ENCODE measurements at regions not wholly inside any gene's neighbourhood (a gene's known extent, or its start where the extent isn't known, plus 50 kb on each side); places are given as distances from the start of the nearest gene placed in this dataset.

DNA sequence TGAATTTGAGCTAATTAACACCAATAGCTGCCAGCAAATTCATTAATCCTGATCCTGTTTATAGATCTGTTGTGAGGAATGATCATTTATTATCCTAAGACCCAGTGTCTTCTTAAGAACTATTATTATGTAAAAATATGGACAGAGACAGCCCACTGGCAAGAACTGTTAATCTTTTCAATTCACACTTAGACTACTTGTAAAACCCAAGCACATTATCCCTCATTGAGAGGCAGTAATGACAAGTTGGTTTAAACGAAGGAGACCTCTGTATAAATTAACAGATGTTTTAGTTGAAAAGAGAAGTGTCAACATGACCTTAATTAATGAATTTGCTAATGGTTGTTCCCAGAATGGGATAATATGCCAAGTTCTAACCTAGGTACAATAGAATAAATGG lies 270.3 kb upstream of the IZUMO3 start:
- TF ChIP-seq CEBPB (IDR thresholded peaks at IDR 0.05) (no peak), CREB1 (IDR thresholded peaks at IDR 0.05; ENCODE audit: low read depth) (no peak), EP300 (IDR thresholded peaks at IDR 0.05; ENCODE audit: borderline replicate concordance) (no peak), RAD21 (IDR thresholded peaks at IDR 0.05; ENCODE audit: low read depth) (no peak), REST (IDR thresholded peaks at IDR 0.05; ENCODE audit: low read depth) (no peak), TEAD4 (IDR thresholded peaks at IDR 0.05) (no peak), FOXM1 (IDR thresholded peaks at IDR 0.05; ENCODE audit: borderline replicate concordance, low read depth) (no peak), USF1 (IDR thresholded peaks at IDR 0.05) (no peak), ZBTB7A (IDR thresholded peaks at IDR 0.05; ENCODE audit: low read depth) (no peak), EGR1 (IDR thresholded peaks at IDR 0.05) (no peak)
- TF ChIP-seq, protein P1, sequence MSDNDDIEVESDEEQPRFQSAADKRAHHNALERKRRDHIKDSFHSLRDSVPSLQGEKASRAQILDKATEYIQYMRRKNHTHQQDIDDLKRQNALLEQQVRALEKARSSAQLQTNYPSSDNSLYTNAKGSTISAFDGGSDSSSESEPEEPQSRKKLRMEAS (IDR thresholded peaks at IDR 0.05): no peak
